Activated gamma-delta T cell treated with Interleukin-2 at 50 U/mL for 16 hours (primary cell): ENCODE measurements at regions not wholly inside any gene's neighbourhood (a gene's known extent, or its start where the extent isn't known, plus 50 kb on each side); places are given as distances from the start of the nearest gene placed in this dataset.

Experiments used
- DNase-seq: peaks from one replicate; pipeline ENCODE4 v3.0.0-alpha.2; 2020

GRCh38 chr2:9103663-9104277 lies 100.3 kb upstream of the MBOAT2 start:
- no peak for DNase-seq

- DNase-seq = no peak
Observed at GRCh38 chr2:9102861-9103662, 99.6 kb upstream of the MBOAT2 start.

- DNase-seq = no peak
Observed at GRCh38 chr2:9101763-9102425, 98.4 kb upstream of the MBOAT2 start.

- DNase-seq = no peak
Observed at GRCh38 chr2:9100080-9100876, 96.8 kb upstream of the MBOAT2 start.

- DNase-seq = no peak
Observed at GRCh38 chr2:9099341-9099751, 95.9 kb upstream of the MBOAT2 start.

- no peak for DNase-seq
Observed at GRCh38 chr2:9097892-9098291, 94.4 kb upstream of the MBOAT2 start.

- no peak for DNase-seq
Observed at GRCh38 chr2:9097239-9097638, 93.8 kb upstream of the MBOAT2 start.

- no peak for DNase-seq
Observed at GRCh38 chr2:9096761-9097160, 93.3 kb upstream of the MBOAT2 start.

GRCh38 chr2:9095690-9096089 lies 92.2 kb upstream of the MBOAT2 start:
- no peak for DNase-seq

- no peak for DNase-seq
Observed at GRCh38 chr2:9095226-9095625, 91.7 kb upstream of the MBOAT2 start.

- DNase-seq = no peak
Observed at GRCh38 chr2:9094117-9094516, 90.6 kb upstream of the MBOAT2 start.

GRCh38 chr2:9093324-9093723 lies 89.8 kb upstream of the MBOAT2 start:
- DNase-seq = no peak

- no peak for DNase-seq
Observed at GRCh38 chr2:9092383-9093282, 89.1 kb upstream of the MBOAT2 start.

GRCh38 chr2:9091811-9092210 lies 88.3 kb upstream of the MBOAT2 start:
- no peak for DNase-seq

- no peak for DNase-seq
Observed at GRCh38 chr2:9089831-9090230, 86.3 kb upstream of the MBOAT2 start.

GRCh38 chr2:9087121-9087681 lies 83.7 kb upstream of the MBOAT2 start:
- DNase-seq = no peak

- no peak for DNase-seq
Observed at GRCh38 chr2:9086465-9086864, 83.0 kb upstream of the MBOAT2 start.

- no peak for DNase-seq
Observed at GRCh38 chr2:9085353-9085752, 81.9 kb upstream of the MBOAT2 start.

- no peak for DNase-seq
Observed at GRCh38 chr2:9083287-9083686, 79.8 kb upstream of the MBOAT2 start.

GRCh38 chr2:9082158-9082557 lies 78.7 kb upstream of the MBOAT2 start:
- no peak for DNase-seq

- no peak for DNase-seq
Observed at GRCh38 chr2:9081750-9082149, 78.3 kb upstream of the MBOAT2 start.

GRCh38 chr2:9078405-9078804 lies 74.9 kb upstream of the MBOAT2 start:
- no peak for DNase-seq
